ENCODE measurements at regions not wholly inside any gene's neighbourhood (a gene's known extent, or its start where the extent isn't known, plus 50 kb on each side); places are given as distances from the start of the nearest gene placed in this dataset.
"Not testable (repeated sequence)": the region's sequence is repeated elsewhere in the genome, so short reads cannot be mapped to it uniquely, and the experiment has no call there.

GRCh38 chr9:65449423-65449822 lies 164.4 kb upstream of the FOXD4L5 start:
- in situ Hi-C loops (cut with HindIII; ENCODE audit: low sequenced_read_pairs), result no loop called here
- H3K4me3 ChIP-seq (ENCODE audit: low read depth, low read length), result no peak overlapping the region
- no peak for DNase-seq (ENCODE audit: low read depth, low spot score)
- TF ChIP-seq CTCF (IDR thresholded peaks at IDR 0.05; ENCODE audit: low read depth, low read length), result no peak

- H3K4me3 ChIP-seq (ENCODE audit: low read depth, low read length); DNase-seq (ENCODE audit: low read depth, low spot score); in situ Hi-C loops (cut with HindIII; ENCODE audit: low sequenced_read_pairs): not testable (repeated sequence)
These were observed 162.1 kb upstream of the FOXD4L5 start for GRCh38 chr9:65447146-65447545.

GRCh38 chr9:65445991-65446390 lies 161.0 kb upstream of the FOXD4L5 start:
- H3K4me3 ChIP-seq (ENCODE audit: low read depth, low read length); in situ Hi-C loops (cut with HindIII; ENCODE audit: low sequenced_read_pairs); DNase-seq (ENCODE audit: low read depth, low spot score): not testable (repeated sequence)

GRCh38 chr9:65444943-65445342 lies 159.9 kb upstream of the FOXD4L5 start:
- no peak for TF ChIP-seq CTCF (IDR thresholded peaks at IDR 0.05; ENCODE audit: low read depth, low read length)
- H3K4me3 ChIP-seq (ENCODE audit: low read depth, low read length), result no peak overlapping the region
- in situ Hi-C loops (cut with HindIII; ENCODE audit: low sequenced_read_pairs), result no loop called here
- no peak for DNase-seq (ENCODE audit: low read depth, low spot score)

- DNase-seq (ENCODE audit: low read depth, low spot score); H3K4me3 ChIP-seq (ENCODE audit: low read depth, low read length); in situ Hi-C loops (cut with HindIII; ENCODE audit: low sequenced_read_pairs): not testable (repeated sequence)
These were observed 157.1 kb upstream of the FOXD4L5 start for GRCh38 chr9:65442116-65442515.

GRCh38 chr9:65441324-65441920 lies 156.4 kb upstream of the FOXD4L5 start:
- DNase-seq (ENCODE audit: low read depth, low spot score); in situ Hi-C loops (cut with HindIII; ENCODE audit: low sequenced_read_pairs); H3K4me3 ChIP-seq (ENCODE audit: low read depth, low read length): not testable (repeated sequence)

GRCh38 chr9:65437724-65438123 lies 152.7 kb upstream of the FOXD4L5 start:
- TF ChIP-seq CTCF (IDR thresholded peaks at IDR 0.05; ENCODE audit: low read depth, low read length), result no peak
- H3K4me3 ChIP-seq (ENCODE audit: low read depth, low read length), result no peak overlapping the region
- in situ Hi-C loops (cut with HindIII; ENCODE audit: low sequenced_read_pairs), result no loop called here
- DNase-seq (ENCODE audit: low read depth, low spot score), result no peak

- DNase-seq (ENCODE audit: low read depth, low spot score), result no peak
- in situ Hi-C loops (cut with HindIII; ENCODE audit: low sequenced_read_pairs), result no loop called here
- H3K4me3 ChIP-seq (ENCODE audit: low read depth, low read length), result no peak overlapping the region
- TF ChIP-seq CTCF (IDR thresholded peaks at IDR 0.05; ENCODE audit: low read depth, low read length), result no peak
These were observed 150.5 kb upstream of the FOXD4L5 start for GRCh38 chr9:65435464-65435863.

GRCh38 chr9:65432722-65433323 lies 147.8 kb upstream of the FOXD4L5 start:
- no peak for DNase-seq (ENCODE audit: low read depth, low spot score)
- in situ Hi-C loops (cut with HindIII; ENCODE audit: low sequenced_read_pairs), result no loop called here
- TF ChIP-seq CTCF (IDR thresholded peaks at IDR 0.05; ENCODE audit: low read depth, low read length), result no peak
- H3K4me3 ChIP-seq (ENCODE audit: low read depth, low read length), result no peak overlapping the region
